ENCODE measurements at regions not wholly inside any gene's neighbourhood (a gene's known extent, or its start where the extent isn't known, plus 50 kb on each side); places are given as distances from the start of the nearest gene placed in this dataset.
"Not testable (repeated sequence)": the region's sequence is repeated elsewhere in the genome, so short reads cannot be mapped to it uniquely, and the experiment has no call there.

- TF ChIP-seq CTCF (conservative IDR thresholded peaks at IDR 0.05; ENCODE audit: control insufficient read depth, insufficient read depth, low read depth, low read length), result no peak
- DNase-seq (ENCODE audit: low read depth), result no peak
- no peak overlapping the region for H3K4me3 ChIP-seq (ENCODE audit: control insufficient read depth, low read depth, low read length)
Measured at GRCh38 chr4:110412354-110413065, 63.4 kb upstream of the ENPEP start.

DNA sequence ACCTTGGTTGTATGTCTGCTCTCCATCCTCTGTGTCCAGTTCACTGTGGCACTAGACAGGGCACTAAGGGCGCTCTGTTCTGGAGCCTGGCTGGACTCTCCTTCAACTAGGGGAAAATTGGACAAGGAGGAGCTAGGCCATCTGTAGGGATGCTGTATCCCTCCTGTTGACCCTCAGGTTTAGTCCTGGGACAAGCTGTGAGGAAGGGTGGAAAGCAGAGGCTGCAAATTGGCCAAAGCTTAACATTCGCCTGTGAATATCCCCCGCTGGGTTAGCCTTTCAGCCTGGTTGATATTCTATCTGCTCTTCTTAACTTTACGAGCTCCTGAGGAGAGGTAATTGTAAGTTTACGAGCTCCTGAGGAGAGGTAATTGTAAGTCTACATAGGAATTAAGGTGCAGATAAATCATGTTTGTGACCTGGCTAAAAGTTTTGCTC lies 64.4 kb upstream of the ENPEP start:
- DNase-seq (ENCODE audit: low read depth), result no peak
- no peak for TF ChIP-seq CTCF (conservative IDR thresholded peaks at IDR 0.05; ENCODE audit: control insufficient read depth, insufficient read depth, low read depth, low read length)
- H3K4me3 ChIP-seq (ENCODE audit: control insufficient read depth, low read depth, low read length), result no peak overlapping the region

GRCh38 chr4:110410853-110411573 lies 64.9 kb upstream of the ENPEP start:
- not testable (repeated sequence) for H3K4me3 ChIP-seq (ENCODE audit: control insufficient read depth, low read depth, low read length); DNase-seq (ENCODE audit: low read depth)

DNA sequence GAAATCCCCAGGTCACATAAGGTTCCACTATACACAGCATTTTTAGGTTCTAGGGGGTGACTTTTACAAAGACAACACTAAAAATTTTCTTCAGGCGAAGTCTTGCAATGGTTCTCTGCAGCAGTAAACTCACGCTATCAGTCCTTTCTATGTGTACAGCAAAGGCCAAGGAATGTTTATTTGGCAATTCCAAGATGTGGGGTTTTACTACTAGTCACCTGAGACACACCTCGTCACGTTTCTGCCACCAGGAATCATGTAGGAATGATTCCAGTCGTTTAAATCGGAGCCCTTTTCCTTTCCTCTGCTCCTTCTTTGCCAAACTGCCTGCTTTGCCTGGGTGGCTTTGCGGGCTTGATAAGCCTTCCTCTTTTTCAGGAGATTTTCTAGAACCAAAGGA lies 75.9 kb upstream of the ENPEP start:
- DNase-seq (ENCODE audit: low read depth), result no peak
- TF ChIP-seq CTCF (conservative IDR thresholded peaks at IDR 0.05; ENCODE audit: control insufficient read depth, insufficient read depth, low read depth, low read length), result no peak
- H3K4me3 ChIP-seq (ENCODE audit: control insufficient read depth, low read depth, low read length), result no peak overlapping the region

DNA sequence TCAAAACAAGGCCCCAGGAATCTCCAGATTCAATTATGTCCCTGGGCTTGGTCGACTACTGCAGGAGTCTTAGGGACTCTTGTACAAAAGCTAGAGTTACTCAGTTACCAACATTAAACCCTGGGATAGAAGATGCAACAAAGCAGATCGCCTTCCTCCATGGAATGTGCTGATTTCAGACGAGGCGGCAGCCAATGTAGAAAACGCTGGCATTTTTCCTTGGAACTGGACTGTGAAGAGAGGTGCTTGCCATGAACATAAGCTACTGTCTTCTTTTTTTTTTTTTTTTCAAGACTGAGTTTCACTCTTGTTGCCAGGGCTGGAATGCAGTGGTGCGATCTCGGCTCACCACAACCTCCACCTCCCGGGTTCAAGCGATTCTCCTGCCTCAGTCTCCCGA lies 76.9 kb upstream of the ENPEP start:
- H3K4me3 ChIP-seq (ENCODE audit: control insufficient read depth, low read depth, low read length), result not testable (repeated sequence)

GRCh38 chr4:110396963-110397362 lies 79.0 kb upstream of the ENPEP start:
- TF ChIP-seq CTCF (conservative IDR thresholded peaks at IDR 0.05; ENCODE audit: control insufficient read depth, insufficient read depth, low read depth, low read length), result no peak
- H3K4me3 ChIP-seq (ENCODE audit: control insufficient read depth, low read depth, low read length), result no peak overlapping the region
- no peak for DNase-seq (ENCODE audit: low read depth)

More for the DNA sequence above, 76.9 kb upstream of the ENPEP start:
- not testable (repeated sequence) for DNase-seq (ENCODE audit: low read depth)

- no peak overlapping the region for H3K4me3 ChIP-seq (ENCODE audit: control insufficient read depth, low read depth, low read length)
- DNase-seq (ENCODE audit: low read depth), result no peak
- TF ChIP-seq CTCF (conservative IDR thresholded peaks at IDR 0.05; ENCODE audit: control insufficient read depth, insufficient read depth, low read depth, low read length), result no peak
Measured at GRCh38 chr4:110395421-110395820, 80.5 kb upstream of the ENPEP start.

All from fibroblast of mammary gland (primary cell).